ENCODE measurements at regions not wholly inside any gene's neighbourhood (a gene's known extent, or its start where the extent isn't known, plus 50 kb on each side); places are given as distances from the start of the nearest gene placed in this dataset.
"Not testable (repeated sequence)": the region's sequence is repeated elsewhere in the genome, so short reads cannot be mapped to it uniquely, and the experiment has no call there.

GRCh38 chr4:29262986-29263385 is 1457.2 kb upstream of the PCDH7 start:
- DNase-seq (ENCODE audit: low read depth in 2 of 2): no peak

DNA sequence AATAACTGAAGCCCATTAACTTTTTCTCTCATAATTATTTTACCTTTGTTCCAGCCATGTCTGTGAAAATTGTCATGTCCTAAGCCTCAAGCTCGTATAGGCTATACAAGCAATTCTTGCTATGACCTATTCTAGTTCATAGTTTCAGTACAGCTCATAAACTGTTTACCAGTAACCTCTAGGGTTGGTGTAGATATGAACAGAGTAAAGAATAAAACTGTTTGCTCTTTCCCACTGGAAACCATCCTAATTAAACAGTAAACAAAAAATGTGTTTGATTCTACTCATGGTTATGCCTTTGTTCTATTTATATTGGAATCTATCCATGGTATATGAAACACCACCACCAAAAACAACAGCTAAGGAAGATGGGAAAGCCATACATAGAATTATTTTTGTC is 1444.0 kb upstream of the PCDH7 start:
- DNase-seq (ENCODE audit: low read depth in 2 of 2): no peak

DNA sequence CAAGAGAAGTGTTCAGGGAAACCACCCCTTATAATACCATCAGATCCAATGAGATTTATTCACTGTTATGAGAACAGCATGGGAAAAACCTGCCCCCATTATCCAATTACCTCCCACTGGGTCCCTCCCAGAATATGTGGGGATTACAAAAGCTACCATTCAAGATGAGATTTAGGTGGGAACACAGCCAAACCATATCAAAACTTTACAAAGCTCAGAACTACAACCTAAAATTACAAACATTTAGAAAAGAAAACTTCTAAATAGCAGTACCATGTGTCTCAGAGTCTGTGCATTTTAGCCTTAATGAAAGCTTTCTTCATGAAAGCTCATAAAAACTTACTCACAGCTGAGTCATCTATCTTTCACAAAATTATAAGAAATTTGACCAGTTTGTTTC is 1442.8 kb upstream of the PCDH7 start:
- DNase-seq (ENCODE audit: low read depth in 2 of 2): peak in 1 of 2 experiments; percentile 4

DNA sequence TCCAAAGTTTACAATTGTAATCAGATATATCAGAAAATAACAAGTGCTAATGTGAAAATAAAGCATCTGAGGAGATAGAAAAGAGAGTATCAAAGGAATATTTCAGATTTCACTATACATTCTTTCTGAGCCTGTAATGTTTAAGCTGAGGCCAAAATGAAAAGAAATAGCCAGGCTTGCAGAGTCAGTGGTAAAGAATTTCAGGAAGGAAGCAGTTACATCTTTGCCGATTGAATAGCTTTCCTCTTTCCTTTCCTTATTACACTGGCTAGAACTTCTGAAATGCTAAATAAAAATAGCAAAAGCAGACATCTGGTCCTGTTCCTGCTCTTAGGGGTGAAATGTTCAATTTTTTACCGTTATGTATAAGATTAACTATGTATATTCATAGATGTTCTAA is 1441.6 kb upstream of the PCDH7 start:
- peak; percentile 15 to 16 for DNase-seq (ENCODE audit: low read depth in 2 of 2)

GRCh38 chr4:29289118-29289517 is 1431.1 kb upstream of the PCDH7 start:
- no peak for DNase-seq (ENCODE audit: low read depth in 2 of 2)

- DNase-seq (ENCODE audit: low read depth in 2 of 2): no peak
Measured at GRCh38 chr4:29295280-29295679, 1424.9 kb upstream of the PCDH7 start.

DNA sequence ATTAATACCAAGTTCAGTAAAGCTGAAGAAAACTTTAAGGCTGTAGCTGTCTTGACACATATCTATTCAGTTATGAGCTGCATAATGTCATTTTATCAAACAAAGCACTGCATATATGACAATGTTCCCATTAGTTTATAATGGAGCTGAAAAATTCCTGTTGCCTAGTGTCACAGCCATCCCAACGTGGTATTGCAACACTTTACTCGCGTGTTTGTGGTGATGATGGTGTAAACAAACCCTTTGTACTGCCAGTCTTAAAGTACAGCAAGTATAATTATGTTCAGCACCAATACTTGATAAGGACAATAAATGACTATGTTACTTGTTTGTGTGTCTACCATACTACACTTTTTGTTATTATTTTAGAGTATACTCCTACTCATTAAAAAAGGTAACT is 1415.6 kb upstream of the PCDH7 start:
- DNase-seq (ENCODE audit: low read depth in 2 of 2): no peak

GRCh38 chr4:29307256-29307655 is 1412.9 kb upstream of the PCDH7 start:
- DNase-seq (ENCODE audit: low read depth in 2 of 2): no peak

DNA sequence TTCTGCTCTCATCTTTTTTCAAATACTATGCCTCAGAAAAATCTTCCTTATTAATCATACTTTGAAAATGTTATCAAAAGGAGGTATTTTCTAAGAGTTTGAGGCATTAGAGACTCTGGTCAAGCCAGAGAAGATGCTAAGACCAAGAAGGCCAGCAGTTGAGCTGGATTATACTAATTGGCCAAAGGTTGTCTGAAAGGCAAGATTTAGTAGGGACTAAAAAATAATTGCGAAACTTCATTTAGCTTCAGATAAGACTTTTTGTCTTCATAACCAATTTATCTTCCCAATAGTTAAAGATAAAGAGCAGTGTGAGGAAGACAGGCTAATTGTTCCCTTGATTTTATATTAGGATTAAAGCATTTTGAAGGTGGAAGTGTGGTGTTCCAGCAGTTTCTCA is 1412.4 kb upstream of the PCDH7 start:
- no peak for DNase-seq (ENCODE audit: low read depth in 2 of 2)

- DNase-seq (ENCODE audit: low read depth in 2 of 2): peak; percentile 21 to 31
Measured at GRCh38 chr4:29309050-29309449, 1411.1 kb upstream of the PCDH7 start.

DNA sequence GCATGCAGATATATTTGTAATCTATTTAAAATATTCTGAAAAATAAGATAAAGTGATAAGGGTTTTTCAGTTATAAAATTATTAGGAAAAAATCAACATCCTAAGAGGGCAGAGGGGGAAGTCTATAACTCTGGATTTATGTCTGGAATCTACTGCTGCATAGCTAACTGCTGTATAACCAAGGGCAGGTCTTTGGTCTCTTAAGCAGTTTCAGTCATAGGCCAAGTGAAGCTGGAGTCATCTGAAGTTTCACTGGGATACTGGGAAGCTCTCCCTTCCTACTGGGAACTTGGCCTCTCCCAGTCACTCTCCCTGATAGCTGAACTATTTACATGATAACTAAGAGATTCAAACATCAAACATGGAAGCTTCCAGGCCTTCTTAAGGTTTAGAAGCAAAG is 1409.9 kb upstream of the PCDH7 start:
- no peak for DNase-seq (ENCODE audit: low read depth in 2 of 2)

DNA sequence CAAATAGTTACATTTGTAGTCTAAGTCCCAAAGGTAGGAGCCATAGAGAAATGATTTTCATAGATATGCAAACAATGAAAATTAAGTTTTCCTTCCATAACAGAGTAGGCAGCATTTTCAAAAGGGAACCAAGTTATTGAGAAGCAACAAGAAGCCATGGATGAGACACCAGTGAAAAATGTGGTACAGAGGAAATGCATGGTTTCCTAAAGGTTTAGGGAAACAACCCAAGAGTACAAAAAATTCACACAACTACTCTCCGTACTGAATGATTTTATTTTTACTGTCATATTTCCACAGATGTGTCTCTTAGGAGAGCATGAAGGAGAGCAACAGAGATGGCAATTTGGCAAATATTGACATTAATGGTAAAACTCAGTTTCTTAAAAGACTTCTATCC is 1408.9 kb upstream of the PCDH7 start:
- peak in 1 of 2 experiments; percentile 1 for DNase-seq (ENCODE audit: low read depth in 2 of 2)

DNA sequence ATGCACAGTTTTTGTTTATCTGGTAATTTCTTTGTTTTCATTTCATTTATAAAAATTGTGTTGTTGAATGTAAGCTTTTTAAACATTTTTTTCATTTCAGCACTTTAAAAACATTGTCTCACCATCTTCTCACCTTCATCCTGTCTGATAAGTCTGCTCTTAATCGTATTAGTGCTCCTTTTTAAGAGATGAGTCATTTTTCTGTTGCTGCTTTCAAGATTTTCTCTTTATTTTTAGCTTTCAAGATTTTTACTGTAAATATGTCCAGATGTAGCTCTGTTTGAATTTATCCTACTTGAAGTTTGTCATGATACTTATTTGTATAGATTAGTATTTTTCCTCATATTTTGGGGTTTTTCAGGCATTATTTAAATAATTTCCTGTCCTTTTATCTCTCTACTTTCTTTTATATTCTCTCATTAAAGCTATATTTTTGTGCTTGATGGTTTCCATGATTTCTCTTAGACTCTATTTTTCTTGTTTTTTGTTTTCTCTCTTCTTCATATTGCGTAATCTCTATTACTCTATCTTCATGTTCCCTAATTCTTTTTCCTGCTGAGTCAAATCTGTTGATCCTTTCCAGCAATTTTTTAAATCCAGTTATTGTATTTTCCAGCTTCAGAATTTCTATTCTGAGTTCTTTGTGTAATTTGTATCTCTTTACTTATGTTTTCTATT is 1400.4 kb upstream of the PCDH7 start:
- no peak for DNase-seq (ENCODE audit: low read depth in 2 of 2)

DNA sequence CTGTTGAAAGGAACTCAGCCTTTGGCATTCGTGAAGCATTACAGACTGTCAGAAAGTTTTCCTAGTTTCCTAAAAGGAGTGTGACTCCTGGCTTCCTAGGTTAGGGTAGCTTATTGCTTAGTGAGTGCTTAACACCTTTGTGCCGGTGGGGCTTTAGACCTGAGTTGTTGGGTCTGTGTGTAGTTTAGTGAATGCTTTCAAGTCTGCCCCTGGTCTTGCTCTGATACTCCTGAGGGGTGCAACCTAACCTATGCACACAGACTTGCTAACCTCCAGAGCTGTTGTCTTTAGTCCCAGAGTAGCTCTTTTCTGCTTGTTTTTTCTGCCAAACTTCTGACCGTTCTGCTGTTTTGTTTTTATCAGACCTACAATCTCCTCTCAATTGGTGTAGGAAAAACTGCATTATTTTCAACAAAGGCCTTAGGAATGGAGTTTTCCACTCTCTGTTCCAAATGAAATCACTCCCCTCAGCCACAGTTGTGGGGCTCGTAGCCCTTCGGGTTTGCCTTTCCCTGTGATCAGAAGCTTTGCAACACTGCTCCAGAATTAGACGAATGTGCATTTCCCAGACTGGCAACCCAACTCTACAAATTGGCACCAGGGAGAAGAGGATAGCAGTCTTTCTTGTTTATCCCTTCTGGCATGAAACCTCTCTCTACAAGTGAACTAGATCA is 1399.1 kb upstream of the PCDH7 start:
- no peak for DNase-seq (ENCODE audit: low read depth in 2 of 2)

GRCh38 chr4:29326004-29326403 is 1394.2 kb upstream of the PCDH7 start:
- no peak for DNase-seq (ENCODE audit: low read depth in 2 of 2)

GRCh38 chr4:29326816-29327215 is 1393.4 kb upstream of the PCDH7 start:
- DNase-seq (ENCODE audit: low read depth in 2 of 2): no peak

DNA sequence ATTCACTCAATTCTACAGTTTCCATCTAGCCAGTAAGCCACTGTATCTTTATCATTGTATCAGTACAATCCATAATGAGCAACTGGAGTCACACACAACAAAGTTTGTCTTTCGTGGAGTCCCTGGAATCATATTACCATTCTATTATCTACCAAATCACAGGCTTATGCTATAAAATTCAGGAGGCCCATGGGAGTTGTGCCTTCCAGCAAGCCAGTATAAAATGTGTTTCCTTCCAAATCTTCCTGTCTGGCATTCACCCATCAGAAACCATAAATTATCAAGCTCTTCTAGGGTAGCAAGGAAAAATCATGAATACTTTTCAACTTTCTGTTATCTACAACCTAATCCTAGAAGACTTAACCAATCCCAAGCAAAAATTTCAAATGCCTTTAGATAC is 1383.3 kb upstream of the PCDH7 start:
- DNase-seq (ENCODE audit: low read depth in 2 of 2): peak; percentile 8 to 20

- DNase-seq (ENCODE audit: low read depth in 2 of 2): no peak
Measured at GRCh38 chr4:29372971-29373370, 1347.2 kb upstream of the PCDH7 start.

- DNase-seq (ENCODE audit: low read depth in 2 of 2): no peak
Measured at GRCh38 chr4:29375716-29376115, 1344.5 kb upstream of the PCDH7 start.

- DNase-seq (ENCODE audit: low read depth in 2 of 2): not testable (repeated sequence)
Measured at GRCh38 chr4:29378237-29378636, 1341.9 kb upstream of the PCDH7 start.

DNA sequence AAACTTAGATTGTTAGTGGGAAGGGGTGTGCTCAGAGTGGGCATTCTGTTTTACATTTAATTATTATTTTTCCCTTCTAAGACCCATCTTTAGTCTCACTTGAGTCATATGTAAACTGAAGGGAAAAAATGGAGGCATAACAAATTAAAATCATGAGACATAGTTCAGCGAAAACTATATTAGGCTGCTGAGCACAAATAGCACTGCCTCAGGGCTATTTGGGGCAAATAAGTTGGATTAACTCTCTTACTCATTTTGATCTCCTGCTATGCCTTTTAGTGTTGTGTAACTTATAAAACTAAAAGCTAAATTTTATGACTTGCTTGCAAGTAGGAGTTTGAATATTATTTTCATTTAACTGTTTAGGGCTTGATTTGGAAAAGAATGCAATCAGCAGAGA is 1329.2 kb upstream of the PCDH7 start:
- no peak for DNase-seq (ENCODE audit: low read depth in 2 of 2)

DNA sequence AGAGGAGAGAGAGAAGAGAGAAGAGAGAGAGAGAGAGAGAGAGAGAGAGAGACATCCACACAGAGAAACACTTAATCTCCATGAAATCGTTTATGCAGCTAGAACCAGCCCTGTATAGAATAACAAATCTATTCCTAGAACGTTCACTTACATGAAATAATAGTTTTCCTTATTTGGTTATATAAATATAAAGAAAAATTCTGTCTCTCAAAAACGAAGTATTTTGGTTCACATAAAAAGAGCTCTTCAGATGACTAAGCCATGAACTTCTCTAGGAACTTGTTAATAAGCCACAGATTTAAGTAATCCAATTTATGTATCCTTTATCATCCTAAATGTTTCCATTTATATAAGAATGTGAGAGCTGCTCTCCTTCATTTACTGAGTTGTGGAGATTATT is 1315.1 kb upstream of the PCDH7 start:
- DNase-seq (ENCODE audit: low read depth in 2 of 2): peak in 1 of 2 experiments; percentile 4

DNA sequence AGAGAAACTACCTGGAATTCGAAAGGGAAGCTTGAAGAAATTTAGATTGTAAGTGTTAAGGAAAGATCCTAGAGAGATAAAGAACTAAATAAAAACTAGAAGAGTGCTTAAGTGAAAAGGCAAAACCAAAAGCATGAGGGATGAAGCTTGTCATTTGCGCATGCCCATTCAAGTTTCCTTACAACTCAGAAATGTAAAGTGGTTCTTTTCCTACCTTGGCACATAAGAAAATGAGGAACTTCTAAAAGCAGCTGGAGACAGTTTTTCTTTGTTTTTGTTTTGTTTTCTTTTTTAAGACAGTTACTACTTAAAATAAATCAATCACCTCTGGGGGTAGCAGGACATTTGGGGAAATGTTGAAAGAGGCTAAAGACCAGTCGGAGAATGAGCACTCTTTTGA is 1304.4 kb upstream of the PCDH7 start:
- no peak for DNase-seq (ENCODE audit: low read depth in 2 of 2)

Measured in fibroblast of skin of left biceps (primary cell).